Activated B cell treated with CpG ODN at 0.5 μM for 24 hours (primary cell): ENCODE measurements at regions not wholly inside any gene's neighbourhood (a gene's known extent, or its start where the extent isn't known, plus 50 kb on each side); places are given as distances from the start of the nearest gene placed in this dataset.

Experiments
- ATAC-seq: fragments of 200-7000 bp; cut with Tn5 transposase; one replicate; pipeline ENCODE4 v1.10.0; 2021; ENCODE audit warnings: low read depth, mild to moderate bottlenecking, moderate library complexity
- CTCF ChIA-PET: fragments of 350-600 bp; sonication (Branson Sonifier 250); formaldehyde crosslinking; loops from one replicate; lab custom pipeline; 2021; ENCODE audit warnings: antibody characterized with exemption; lab: Charles Lee
- POLR2A ChIA-PET: fragments of 350-600 bp; sonication (Branson Sonifier 250); formaldehyde crosslinking; loops from one replicate; lab custom pipeline; 2021; ENCODE audit warnings: antibody characterized with exemption; lab: Charles Lee
- DNase-seq: peaks from one replicate; pipeline ENCODE4 v3.0.0; 2022
- H3K27ac Mint-ChIP-seq: one replicate; pipeline ENCODE4 v1.8.0; 2020; ENCODE audit warnings: mixed read lengths
- H3K27me3 Mint-ChIP-seq: one replicate; pipeline ENCODE4 v1.8.0; 2021; ENCODE audit warnings: mixed read lengths
- H3K36me3 Mint-ChIP-seq: one replicate; pipeline ENCODE4 v1.8.0; 2021; ENCODE audit warnings: low read depth, mixed read lengths
- H3K4me1 Mint-ChIP-seq: one replicate; pipeline ENCODE4 v1.8.0; 2021; ENCODE audit warnings: mixed read lengths
- H3K4me3 Mint-ChIP-seq: one replicate; pipeline ENCODE4 v1.8.0; 2020; ENCODE audit warnings: mild to moderate bottlenecking, mixed read lengths
- H3K9me3 Mint-ChIP-seq: one replicate; pipeline ENCODE4 v1.8.0; 2020; ENCODE audit warnings: mixed read lengths
- CTCF ChIP-seq: fragments of 200-600 bp; IDR thresholded peaks from one replicate; pipeline ENCODE4 v1.8.0; 2022; ENCODE audit warnings: antibody characterized with exemption, mild to moderate bottlenecking
- intact Hi-C: fragments of 100-400 bp; cut with micrococcal nuclease; formaldehyde crosslinking; loops from one replicate; pipeline ENCODE4 v1.15.1; 2024

DNA sequence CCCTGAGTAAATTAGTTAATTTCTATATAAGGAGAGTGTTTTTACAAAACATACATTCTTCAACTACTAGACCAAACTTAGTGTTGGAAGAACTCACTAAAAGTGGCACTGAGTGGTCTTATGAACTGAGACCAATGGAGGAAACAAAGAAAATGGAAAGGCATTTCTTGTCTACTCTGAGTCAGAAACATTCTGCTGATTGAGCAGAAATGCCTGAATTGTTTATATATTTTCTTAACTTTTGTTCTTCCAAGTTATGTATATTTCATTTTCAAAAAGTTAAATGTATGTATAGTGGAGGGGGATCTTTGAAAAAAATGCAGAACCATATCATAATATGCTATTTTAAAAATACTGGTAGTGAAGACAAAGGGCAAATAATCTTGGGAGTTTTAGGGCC lies 320.7 kb downstream of the HGF start:
- ChIA-PET CTCF (no interaction called here), POLR2A (no interaction called here)
- H3K4me1 Mint-ChIP-seq, result no peaks in the 10 kb centered on the region
- TF ChIP-seq CTCF, result no peak
- no peak overlapping the region for H3K4me3 Mint-ChIP-seq
- ATAC-seq (no peak), DNase-seq (no peak)
- no peaks in the 10 kb centered on the region for H3K27me3 Mint-ChIP-seq
- intact Hi-C loops, result no loop called here
- no peak overlapping the region for H3K27ac Mint-ChIP-seq
- H3K36me3 Mint-ChIP-seq, result no peaks in the 10 kb centered on the region
- no peaks in the 10 kb centered on the region for H3K9me3 Mint-ChIP-seq

GRCh38 chr7:81447351-81447952 lies 322.4 kb downstream of the HGF start:
- Mint-ChIP-seq H3K27me3 (no peaks in the 10 kb centered on the region), H3K4me3 (no peak overlapping the region), H3K36me3 (no peaks in the 10 kb centered on the region), H3K4me1 (no peaks in the 10 kb centered on the region), H3K27ac (no peak overlapping the region), H3K9me3 (no peaks in the 10 kb centered on the region)
- ATAC-seq (no peak), DNase-seq (no peak)
- POLR2A ChIA-PET, result no interaction called here
- CTCF ChIA-PET, result no interaction called here
- TF ChIP-seq CTCF, result no peak
- intact Hi-C loops, result no loop called here

- H3K27me3 Mint-ChIP-seq, result no peaks in the 10 kb centered on the region
- TF ChIP-seq CTCF, result no peak
- H3K36me3 Mint-ChIP-seq, result no peaks in the 10 kb centered on the region
- ATAC-seq, result no peak
- H3K4me1 Mint-ChIP-seq, result no peaks in the 10 kb centered on the region
- H3K9me3 Mint-ChIP-seq, result no peaks in the 10 kb centered on the region
- ChIA-PET POLR2A (no interaction called here), CTCF (no interaction called here)
- no peak overlapping the region for H3K27ac Mint-ChIP-seq
- no peak for DNase-seq
- intact Hi-C loops, result no loop called here
- no peak overlapping the region for H3K4me3 Mint-ChIP-seq
Measured at GRCh38 chr7:81446212-81446611, 323.6 kb downstream of the HGF start.

DNA sequence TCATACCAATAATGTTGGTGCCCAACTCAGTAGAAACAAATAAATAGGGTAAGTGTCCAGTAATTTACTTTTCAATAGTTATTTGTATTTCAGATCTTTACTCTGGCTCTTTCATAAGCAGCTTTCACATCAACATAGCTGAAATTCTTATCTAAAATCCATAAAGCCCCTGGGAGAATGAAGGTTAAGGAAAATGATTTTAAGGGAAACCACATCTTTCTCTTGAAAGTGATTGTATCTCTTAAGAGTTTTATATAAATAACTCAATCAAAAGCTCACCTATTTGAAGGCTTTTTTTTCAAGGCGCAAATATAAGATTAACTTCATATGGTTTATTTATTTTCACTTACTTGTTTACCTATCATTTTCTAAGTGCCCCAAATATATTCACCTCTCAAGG lies 324.4 kb downstream of the HGF start:
- intact Hi-C loops, result no loop called here
- Mint-ChIP-seq H3K4me1 (no peaks in the 10 kb centered on the region), H3K27ac (no peak overlapping the region)

DNA sequence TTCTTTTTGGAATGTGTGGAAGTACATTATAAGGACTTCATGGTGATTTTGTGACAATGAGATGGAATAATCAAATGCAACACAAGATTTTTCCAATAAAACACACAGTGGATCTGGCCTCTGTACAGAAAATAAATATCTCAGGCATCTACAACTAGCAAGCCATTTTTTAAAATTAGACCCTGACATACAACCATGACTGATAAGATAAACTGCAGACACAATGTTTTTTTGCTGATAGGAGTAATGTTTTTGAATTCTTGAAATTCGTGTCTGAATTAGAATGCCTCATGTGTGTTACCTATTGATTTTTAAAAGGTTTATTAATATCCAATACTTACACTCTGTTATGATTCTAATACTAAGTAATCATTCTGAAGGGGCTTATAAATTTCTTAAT lies 328.1 kb downstream of the HGF start:
- ChIA-PET CTCF (no interaction called here), POLR2A (no interaction called here)
- no peak for ATAC-seq
- Mint-ChIP-seq H3K27me3 (no peaks in the 10 kb centered on the region), H3K9me3 (peaks cover 5% of the 10 kb centered on the region), H3K4me1 (no peaks in the 10 kb centered on the region), H3K36me3 (no peaks in the 10 kb centered on the region), H3K27ac (no peak overlapping the region), H3K4me3 (no peak overlapping the region)
- intact Hi-C loops, result no loop called here
- no peak for TF ChIP-seq CTCF
- no peak for DNase-seq

More for the DNA sequence above, 324.4 kb downstream of the HGF start:
- TF ChIP-seq CTCF, result no peak
- no peak overlapping the region for H3K4me3 Mint-ChIP-seq
- POLR2A ChIA-PET, result no interaction called here
- H3K36me3 Mint-ChIP-seq, result no peaks in the 10 kb centered on the region
- ATAC-seq, result no peak
- H3K27me3 Mint-ChIP-seq, result no peaks in the 10 kb centered on the region
- H3K9me3 Mint-ChIP-seq, result no peaks in the 10 kb centered on the region
- CTCF ChIA-PET, result no interaction called here
- DNase-seq, result no peak
